GM23248 (cell line): ENCODE measurements at regions not wholly inside any gene's neighbourhood (a gene's known extent, or its start where the extent isn't known, plus 50 kb on each side); places are given as distances from the start of the nearest gene placed in this dataset.

ENCODE experiments used
- DNase-seq: peaks from one replicate; pipeline ENCODE4 v3.0.0-alpha.2; 2015
- H2AFZ ChIP-seq: fragments of 200-600 bp; sonication (generic); 2 replicates; pipeline ENCODE4 v1.6.1; 2016; ENCODE audit warnings: antibody characterized with exemption
- H3F3A ChIP-seq: fragments of 200-600 bp; sonication (generic); 2 replicates; pipeline ENCODE4 v1.6.1; 2016; ENCODE audit warnings: mild to moderate bottlenecking, antibody characterized with exemption, mixed run types; ENCODE audit not compliant: insufficient read depth
- H3K27ac ChIP-seq: fragments of 200-600 bp; sonication (generic); 2 replicates; pipeline ENCODE4 v1.5.1; 2016; ENCODE audit warnings: mild to moderate bottlenecking
- H3K27me3 ChIP-seq: fragments of 200-600 bp; sonication (generic); replicated peaks from 2 replicates; pipeline ENCODE4 v1.6.1; 2016; ENCODE audit warnings: mild to moderate bottlenecking; ENCODE audit not compliant: insufficient read depth
- H3K36me3 ChIP-seq: fragments of 200-600 bp; sonication (generic); 2 replicates; pipeline ENCODE4 v1.6.1; 2016; ENCODE audit warnings: low read depth, mild to moderate bottlenecking
- H3K4me1 ChIP-seq: fragments of 200-600 bp; sonication (generic); 2 replicates; pipeline ENCODE4 v1.6.1; 2016; ENCODE audit warnings: mild to moderate bottlenecking; ENCODE audit not compliant: insufficient read depth
- H3K4me2 ChIP-seq: fragments of 200-600 bp; sonication (generic); one replicate; pipeline ENCODE4 v1.6.1; 2016; ENCODE audit warnings: mild to moderate bottlenecking; ENCODE audit not compliant: unreplicated experiment
- H3K4me3 ChIP-seq: fragments of 200-600 bp; sonication (generic); 2 replicates; pipeline ENCODE4 v1.5.1; 2016; ENCODE audit warnings: mild to moderate bottlenecking
- H3K79me2 ChIP-seq: fragments of 200-600 bp; sonication (generic); 2 replicates; pipeline ENCODE4 v1.6.1; 2016; ENCODE audit warnings: mild to moderate bottlenecking; ENCODE audit not compliant: insufficient read depth
- H3K9ac ChIP-seq: fragments of 200-600 bp; sonication (generic); 2 replicates; pipeline ENCODE4 v1.6.1; 2016; ENCODE audit warnings: mild to moderate bottlenecking
- H3K9me2 ChIP-seq: fragments of 200-600 bp; sonication (generic); 2 replicates; pipeline ENCODE4 v1.6.1; 2016; ENCODE audit warnings: mixed run types, mild to moderate bottlenecking, moderate library complexity; ENCODE audit not compliant: insufficient read depth
- H3K9me3 ChIP-seq: fragments of 200-600 bp; sonication (generic); one replicate; pipeline ENCODE4 v1.6.1; 2017; ENCODE audit warnings: low read depth
- H4K20me1 ChIP-seq: fragments of 200-600 bp; sonication (generic); 2 replicates; pipeline ENCODE4 v1.6.0; 2016; ENCODE audit not compliant: insufficient read depth
- EZH2 ChIP-seq: fragments of 200-600 bp; sonication (generic); IDR thresholded peaks from 2 replicates; pipeline ENCODE4 v1.6.1; 2018; ENCODE audit warnings: antibody characterized with exemption, mild to moderate bottlenecking; ENCODE audit not compliant: insufficient read depth, poor library complexity, severe bottlenecking
- EZH2phosphoT487 ChIP-seq: fragments of 200-600 bp; sonication (generic); IDR thresholded peaks from 2 replicates; pipeline ENCODE4 v1.6.1; 2018; ENCODE audit warnings: antibody characterized with exemption, moderate library complexity, mild to moderate bottlenecking, low read depth; ENCODE audit not compliant: insufficient read depth
- WGBS, 2 experiments: methylation state at CpG; one replicate each; pipeline ENCODE4 v1.1.6; 2015 to 2017; ENCODE audit warnings: low lambda C conversion rate in 2 of 2, low coverage in 1 of 2; ENCODE audit errors: missing lambda C conversion rate in 2 of 2; 5-methylcytosine and 5-hydroxymethylcytosine counted together
- in situ Hi-C: fragments of 300-500 bp; cut with MboI; formaldehyde crosslinking; loops from 2 replicates; pipeline ENCODE4 v1.15.0; 2020

GRCh38 chr15:88378188-88378637 is 89.0 kb downstream of the MRPL46 start:
- Histone ChIP-seq H3K27ac (peak overlapping the region; percentile 91), H3K27me3 (no peaks in the 10 kb centered on the region), H3K9me2 (no peaks in the 10 kb centered on the region), H3K4me1 (peaks cover 54% of the 10 kb centered on the region), H3K4me2 (peak overlapping the region; percentile 28), H3K79me2 (no peaks in the 10 kb centered on the region), H3K9ac (no peak overlapping the region), H2AFZ (no peak overlapping the region), H3K36me3 (no peaks in the 10 kb centered on the region), H3K9me3 (no peaks in the 10 kb centered on the region), H4K20me1 (no peaks in the 10 kb centered on the region), H3K4me3 (no peak overlapping the region), H3F3A (peaks cover 49% of the 10 kb centered on the region)
- TF ChIP-seq EZH2: no peak
- TF ChIP-seq EZH2phosphoT487: no peak
- in situ Hi-C loops: no loop called here
- peak; percentile 73 for DNase-seq
- 24 to 29% methylated on average over 3 of the region's 3 CpGs for WGBS, 2 experiments

GRCh38 chr15:88377509-88377908 is 89.7 kb downstream of the MRPL46 start:
- H4K20me1 ChIP-seq: no peaks in the 10 kb centered on the region
- H3K4me2 ChIP-seq: no peak overlapping the region
- peaks cover 42% of the 10 kb centered on the region for H3F3A ChIP-seq
- H3K9me3 ChIP-seq: no peaks in the 10 kb centered on the region
- H3K9ac ChIP-seq: no peak overlapping the region
- no peak overlapping the region for H3K4me3 ChIP-seq
- in situ Hi-C loops: no loop called here
- peak overlapping the region; percentile 91 for H3K27ac ChIP-seq
- no peaks in the 10 kb centered on the region for H3K79me2 ChIP-seq
- no peaks in the 10 kb centered on the region for H3K27me3 ChIP-seq
- no peaks in the 10 kb centered on the region for H3K36me3 ChIP-seq
- H3K4me1 ChIP-seq: peaks cover 47% of the 10 kb centered on the region
- TF ChIP-seq EZH2 (no peak), EZH2phosphoT487 (no peak)
- 67 to 82% methylated on average over 2 of the region's 2 CpGs for WGBS, 2 experiments
- DNase-seq: no peak
- no peaks in the 10 kb centered on the region for H3K9me2 ChIP-seq
- no peak overlapping the region for H2AFZ ChIP-seq

GRCh38 chr15:88376574-88377174 is 90.5 kb downstream of the MRPL46 start:
- Histone ChIP-seq H3K4me1 (peaks cover 39% of the 10 kb centered on the region), H3K27ac (peak overlapping the region; percentile 91), H3K4me2 (peak overlapping the region; percentile 79), H3K9me3 (no peaks in the 10 kb centered on the region), H3K79me2 (no peaks in the 10 kb centered on the region), H3K9ac (peak overlapping the region; percentile 79; the same call in 1 of the 2 replicates), H3K9me2 (no peaks in the 10 kb centered on the region), H3K36me3 (no peaks in the 10 kb centered on the region), H3K4me3 (no peak overlapping the region), H3K27me3 (no peaks in the 10 kb centered on the region), H3F3A (peaks cover 35% of the 10 kb centered on the region), H4K20me1 (no peaks in the 10 kb centered on the region), H2AFZ (0 out of 2 replicates have a peak overlapping the region, but pooled peaks have one; percentile 5)
- in situ Hi-C loops: no loop called here
- 16 to 26% methylated on average over 3 of the region's 3 CpGs for WGBS, 2 experiments
- TF ChIP-seq EZH2phosphoT487 (no peak), EZH2 (no peak)
- DNase-seq: peak; percentile 89

GRCh38 chr15:88375234-88375927 is 91.8 kb downstream of the MRPL46 start:
- H3K36me3 ChIP-seq: no peaks in the 10 kb centered on the region
- peak overlapping the region; percentile 66 for H2AFZ ChIP-seq
- peak; percentile 90 for DNase-seq
- in situ Hi-C loops: no loop called here
- H3K9ac ChIP-seq: peak overlapping the region; percentile 79
- H3K4me3 ChIP-seq: peak overlapping the region; percentile 49
- 4% methylated on average over 9 of the region's 9 CpGs for WGBS, 2 experiments
- H3K27me3 ChIP-seq: no peaks in the 10 kb centered on the region
- H3F3A ChIP-seq: peaks cover 31% of the 10 kb centered on the region
- peaks cover 35% of the 10 kb centered on the region for H3K4me1 ChIP-seq
- H3K79me2 ChIP-seq: no peaks in the 10 kb centered on the region
- H3K9me3 ChIP-seq: no peaks in the 10 kb centered on the region
- TF ChIP-seq EZH2: no peak
- TF ChIP-seq EZH2phosphoT487: no peak
- H3K4me2 ChIP-seq: peak overlapping the region; percentile 79
- H4K20me1 ChIP-seq: no peaks in the 10 kb centered on the region
- H3K9me2 ChIP-seq: no peaks in the 10 kb centered on the region
- peak overlapping the region; percentile 91 for H3K27ac ChIP-seq
